Esophagus muscularis mucosa (tissue), 4 donors: ENCODE measurements at regions not wholly inside any gene's neighbourhood (a gene's known extent, or its start where the extent isn't known, plus 50 kb on each side); places are given as distances from the start of the nearest gene placed in this dataset.

Experiments
- DNase-seq: peaks from one replicate; pipeline ENCODE4 v3.0.0-alpha.2; 2017; ENCODE audit errors: extremely low spot score
- H3K27ac ChIP-seq, 4 donors: fragments of 200-600 bp; sonication (generic); replicated peaks in 1 of 4; 1 replicate in 3 of 4; 2 replicates in 1 of 4; pipeline ENCODE4 v1.5.1; 2016 to 2019; ENCODE audit warnings: mild to moderate bottlenecking in 1 of 4
- H3K27me3 ChIP-seq, 4 donors: fragments of 200-600 bp; sonication (generic); one replicate each; pipeline versions ENCODE4 v1.5.1 to v1.6.0; 2016 to 2019
- H3K36me3 ChIP-seq, 4 donors: fragments of 200-600 bp; sonication (generic); one replicate each; pipeline ENCODE4 v1.5.1; 2016 to 2019
- H3K4me1 ChIP-seq, 4 donors: fragments of 200-600 bp; sonication (generic); one replicate each; pipeline ENCODE4 v1.5.1; 2016 to 2019
- H3K4me3 ChIP-seq, 4 donors: fragments of 200-600 bp; sonication (generic); 1 replicate in 2 of 4; 2 replicates in 2 of 4; pipeline ENCODE4 v1.5.1; 2016 to 2019; ENCODE audit warnings: mild to moderate bottlenecking in 4 of 4, moderate library complexity in 1 of 4
- H3K9me3 ChIP-seq, 4 donors: fragments of 200-600 bp; sonication (generic); 1 replicate in 3 of 4; 2 replicates in 1 of 4; pipeline ENCODE4 v1.5.1; 2016 to 2019
- EP300 ChIP-seq: sonication (generic); formaldehyde crosslinking; IDR thresholded peaks from one replicate; pipeline ENCODE4 v1.6.1; 2017; ENCODE audit warnings: antibody characterized with exemption
- POLR2A ChIP-seq: fragments of 450-650 bp; IDR thresholded peaks from one replicate; pipeline ENCODE4 v1.6.1; 2017; ENCODE audit warnings: antibody characterized with exemption, moderate library complexity, mild to moderate bottlenecking, low read depth
- POLR2AphosphoS5 ChIP-seq, 2 donors: sonication (generic); formaldehyde crosslinking; IDR thresholded peaks; one replicate each; pipeline ENCODE4 v1.6.1; 2017; ENCODE audit warnings: antibody characterized with exemption in 2 of 2
- WGBS: methylation state at CpG from one replicate; pipeline ENCODE4 v1.1.5; 2018; 5-methylcytosine and 5-hydroxymethylcytosine counted together
- intact Hi-C: fragments of 100-400 bp; cut with DNase I; formaldehyde crosslinking; loops from one replicate; pipeline ENCODE4 v1.15.1; 2023
- TF ChIP-seq, protein P1 (sequence below), 3 experiments: fragments of 200-600 bp in 2 of 3; fragments of 450-650 bp in 1 of 3; sonication (generic) in 2 of 3; IDR thresholded peaks; one replicate each; pipeline ENCODE4 v1.5.1; 2017 to 2019; ENCODE audit warnings: antibody characterized with exemption in 3 of 3, mild to moderate bottlenecking in 2 of 3, moderate library complexity in 1 of 3

DNA sequence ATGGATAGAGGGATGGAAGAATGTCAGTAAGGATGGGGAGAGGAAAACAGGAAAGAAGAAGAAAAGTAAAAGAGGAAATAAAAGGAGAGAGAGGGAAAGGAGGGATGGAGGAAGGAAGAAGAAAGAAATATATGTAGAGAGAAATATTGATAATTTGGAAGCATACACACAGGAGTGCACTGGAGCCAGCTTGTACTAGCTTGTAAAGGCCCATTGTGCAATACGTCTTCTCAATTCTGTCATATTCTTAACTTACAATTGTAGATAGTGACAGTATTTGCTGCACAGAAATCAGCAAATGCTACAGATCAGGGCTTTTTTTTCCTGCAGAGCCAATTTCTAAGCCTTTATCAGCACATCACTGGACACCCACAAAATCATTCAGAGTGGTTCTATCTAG lies 458.8 kb upstream of the WWC1 start:
- Histone ChIP-seq H3K27ac (no peak overlapping the region), H3K9me3 (no peaks in the 10 kb centered on the region), H3K4me3 (no peak overlapping the region), H3K27me3 (no peaks in the 10 kb centered on the region), H3K4me1 (no peaks in the 10 kb centered on the region), H3K36me3 (no peaks in the 10 kb centered on the region)
- intact Hi-C loops, result no loop called here
- TF ChIP-seq EP300 (no peak), POLR2AphosphoS5 (IDR thresholded peaks at IDR 0.05) (no peak), POLR2A (no peak)
- TF ChIP-seq, protein P1, sequence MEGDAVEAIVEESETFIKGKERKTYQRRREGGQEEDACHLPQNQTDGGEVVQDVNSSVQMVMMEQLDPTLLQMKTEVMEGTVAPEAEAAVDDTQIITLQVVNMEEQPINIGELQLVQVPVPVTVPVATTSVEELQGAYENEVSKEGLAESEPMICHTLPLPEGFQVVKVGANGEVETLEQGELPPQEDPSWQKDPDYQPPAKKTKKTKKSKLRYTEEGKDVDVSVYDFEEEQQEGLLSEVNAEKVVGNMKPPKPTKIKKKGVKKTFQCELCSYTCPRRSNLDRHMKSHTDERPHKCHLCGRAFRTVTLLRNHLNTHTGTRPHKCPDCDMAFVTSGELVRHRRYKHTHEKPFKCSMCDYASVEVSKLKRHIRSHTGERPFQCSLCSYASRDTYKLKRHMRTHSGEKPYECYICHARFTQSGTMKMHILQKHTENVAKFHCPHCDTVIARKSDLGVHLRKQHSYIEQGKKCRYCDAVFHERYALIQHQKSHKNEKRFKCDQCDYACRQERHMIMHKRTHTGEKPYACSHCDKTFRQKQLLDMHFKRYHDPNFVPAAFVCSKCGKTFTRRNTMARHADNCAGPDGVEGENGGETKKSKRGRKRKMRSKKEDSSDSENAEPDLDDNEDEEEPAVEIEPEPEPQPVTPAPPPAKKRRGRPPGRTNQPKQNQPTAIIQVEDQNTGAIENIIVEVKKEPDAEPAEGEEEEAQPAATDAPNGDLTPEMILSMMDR (IDR thresholded peaks at IDR 0.05), result no peak
- DNase-seq, result no peak
- 0% methylated on average over 1 of the region's 1 CpG for WGBS

DNA sequence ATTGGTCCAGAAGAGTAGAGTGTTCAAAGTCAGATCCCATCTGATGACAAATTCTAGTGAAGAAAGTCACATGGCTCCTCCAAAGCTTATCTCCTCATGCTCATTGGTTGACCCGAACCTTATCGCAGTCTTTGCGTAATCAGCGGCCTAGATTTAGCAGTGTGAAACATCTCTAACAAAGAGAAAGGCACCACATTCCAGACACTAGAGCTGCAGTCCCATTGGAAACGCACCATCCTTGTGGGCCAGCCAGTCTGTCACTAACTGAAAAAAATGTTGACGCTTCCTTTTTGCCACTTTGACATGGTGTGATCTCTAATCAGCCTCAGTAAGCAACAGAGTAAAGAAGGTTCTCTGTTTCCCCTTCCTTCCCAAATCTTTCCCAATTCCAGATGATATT lies 458.0 kb upstream of the WWC1 start:
- Histone ChIP-seq H3K9me3 (no peaks in the 10 kb centered on the region), H3K4me1 (no peaks in the 10 kb centered on the region), H3K27me3 (no peaks in the 10 kb centered on the region), H3K27ac (no peak overlapping the region), H3K36me3 (no peaks in the 10 kb centered on the region), H3K4me3 (no peak overlapping the region)
- DNase-seq, result no peak
- TF ChIP-seq, protein P1 (IDR thresholded peaks at IDR 0.05), result no peak
- TF ChIP-seq POLR2A (no peak), POLR2AphosphoS5 (IDR thresholded peaks at IDR 0.05) (no peak), EP300 (no peak)
- intact Hi-C loops, result no loop called here
- 95% methylated on average over 6 of the region's 6 CpGs for WGBS

DNA sequence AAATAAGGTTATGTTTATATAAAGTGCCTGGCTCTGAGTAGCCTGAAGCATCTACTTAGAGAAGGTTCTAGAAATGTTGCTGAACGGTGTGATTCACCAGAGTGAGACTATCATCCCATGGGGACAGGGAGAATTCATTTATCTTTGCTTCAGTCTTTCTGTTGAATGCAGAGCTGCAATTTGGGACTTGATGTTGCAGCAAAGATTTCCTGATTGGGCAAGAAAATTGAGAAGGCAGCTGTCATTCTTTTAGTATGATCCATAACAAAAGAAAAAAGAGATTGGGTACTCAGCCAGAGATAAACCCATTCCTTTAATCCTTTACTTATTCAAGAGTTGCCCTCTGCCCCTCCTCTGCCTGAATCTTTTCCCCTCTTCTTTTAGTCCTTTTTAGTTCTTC lies 456.3 kb upstream of the WWC1 start:
- Histone ChIP-seq H3K4me3 (no peak overlapping the region), H3K4me1 (no peaks in the 10 kb centered on the region), H3K9me3 (no peaks in the 10 kb centered on the region), H3K27me3 (no peaks in the 10 kb centered on the region), H3K36me3 (no peaks in the 10 kb centered on the region), H3K27ac (no peak overlapping the region)
- intact Hi-C loops, result no loop called here
- DNase-seq, result no peak
- 57% methylated on average over 1 of the region's 1 CpG for whole genome bisulfite sequencing
- TF ChIP-seq POLR2A (no peak), EP300 (no peak)
- TF ChIP-seq, protein P1 (IDR thresholded peaks at IDR 0.05), result no peak

DNA sequence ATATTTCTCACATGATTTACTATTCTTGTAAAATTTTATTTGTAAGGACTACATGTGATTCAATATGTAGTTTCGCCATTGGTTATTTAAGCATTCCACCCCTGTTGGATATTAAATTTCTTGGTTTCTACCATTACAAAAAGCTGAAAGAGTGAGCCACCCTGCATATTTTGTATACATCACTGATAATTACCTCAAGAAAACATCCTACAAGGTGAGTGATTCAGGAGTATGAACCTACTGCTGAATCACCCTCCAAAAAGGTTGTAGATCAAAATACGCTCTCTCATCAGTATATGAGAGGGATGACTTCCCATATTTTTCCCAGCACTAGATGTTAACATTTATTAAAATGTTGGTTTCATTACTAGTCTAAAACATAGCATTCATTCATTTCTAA lies 454.3 kb upstream of the WWC1 start:
- Histone ChIP-seq H3K9me3 (no peaks in the 10 kb centered on the region), H3K4me1 (no peaks in the 10 kb centered on the region), H3K27ac (no peak overlapping the region), H3K36me3 (no peaks in the 10 kb centered on the region), H3K4me3 (no peak overlapping the region), H3K27me3 (no peaks in the 10 kb centered on the region)
- WGBS, result 96% methylated on average over 2 of the region's 2 CpGs
- TF ChIP-seq EP300, result no peak
- TF ChIP-seq, protein P1 (IDR thresholded peaks at IDR 0.05), result no peak
- no peak for TF ChIP-seq POLR2AphosphoS5 (IDR thresholded peaks at IDR 0.05)
- TF ChIP-seq POLR2A, result no peak
- intact Hi-C loops, result no loop called here
- no peak for DNase-seq

DNA sequence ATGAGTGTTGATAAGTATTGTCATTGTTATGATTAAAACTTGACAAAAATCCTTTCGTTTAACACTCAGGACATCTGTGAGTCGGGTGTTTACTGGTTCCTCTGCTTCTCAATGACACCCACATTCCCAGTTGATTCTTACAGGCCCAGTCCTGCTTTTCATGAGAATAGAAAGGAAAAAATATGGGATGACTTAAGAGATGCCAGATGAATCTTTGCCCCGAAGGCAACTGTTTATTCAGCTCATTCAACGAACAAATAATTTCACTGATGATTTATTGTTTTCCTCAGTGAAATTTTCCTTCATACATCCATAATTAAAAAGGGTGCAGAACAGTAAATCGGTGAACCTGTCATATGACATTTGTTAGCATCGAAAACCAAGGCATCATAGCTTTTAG lies 452.4 kb upstream of the WWC1 start:
- intact Hi-C loops, result no loop called here
- Histone ChIP-seq H3K4me3 (no peak overlapping the region), H3K36me3 (no peaks in the 10 kb centered on the region), H3K9me3 (no peaks in the 10 kb centered on the region), H3K27ac (no peak overlapping the region), H3K27me3 (no peaks in the 10 kb centered on the region), H3K4me1 (no peaks in the 10 kb centered on the region)
- no peak for TF ChIP-seq POLR2A
- no peak for TF ChIP-seq EP300
- TF ChIP-seq, protein P1 (IDR thresholded peaks at IDR 0.05), result no peak
- no peak for TF ChIP-seq POLR2AphosphoS5 (IDR thresholded peaks at IDR 0.05)
- DNase-seq, result no peak
- WGBS, result 71% methylated on average over 6 of the region's 6 CpGs
